MM.1S (cell line): ENCODE measurements at regions not wholly inside any gene's neighbourhood (a gene's known extent, or its start where the extent isn't known, plus 50 kb on each side); places are given as distances from the start of the nearest gene placed in this dataset.

Source experiments
- DNase-seq: peaks from one replicate; pipeline ENCODE4 v3.0.0-alpha.2; 2015
- H2AFZ ChIP-seq: fragments of 300-600 bp; sonication (generic); 2 replicates; pipeline ENCODE4 v1.6.0; 2016; ENCODE audit warnings: antibody characterized with exemption, low read length
- H3F3A ChIP-seq: fragments of 300-600 bp; sonication (generic); 2 replicates; pipeline ENCODE4 v1.6.1; 2016; ENCODE audit warnings: mild to moderate bottlenecking, antibody characterized with exemption, low read length, moderate library complexity, mixed read lengths; ENCODE audit not compliant: insufficient read depth
- H3K27ac ChIP-seq: fragments of 300-600 bp; sonication (generic); 2 replicates; pipeline ENCODE4 v1.5.1; 2016; ENCODE audit warnings: mild to moderate bottlenecking, low read length
- H3K27me3 ChIP-seq: fragments of 300-600 bp; sonication (generic); replicated peaks from 2 replicates; pipeline ENCODE4 v1.6.0; 2016; ENCODE audit warnings: low read length; ENCODE audit not compliant: insufficient read depth
- H3K36me3 ChIP-seq: fragments of 300-600 bp; sonication (generic); replicated peaks from 2 replicates; pipeline ENCODE4 v1.6.1; 2016; ENCODE audit warnings: mild to moderate bottlenecking, low read length, mixed read lengths; ENCODE audit not compliant: insufficient read depth
- H3K4me1 ChIP-seq: fragments of 300-600 bp; sonication (generic); 2 replicates; pipeline ENCODE4 v1.6.1; 2016; ENCODE audit warnings: low read length, mixed read lengths
- H3K4me2 ChIP-seq: fragments of 300-600 bp; sonication (generic); 2 replicates; pipeline ENCODE4 v1.6.0; 2016; ENCODE audit warnings: low read depth, low read length
- H3K4me3 ChIP-seq: fragments of 300-600 bp; sonication (generic); 2 replicates; pipeline ENCODE4 v1.5.1; 2016; ENCODE audit warnings: low read length, mixed read lengths
- H3K79me2 ChIP-seq: fragments of 300-600 bp; sonication (generic); 2 replicates; pipeline ENCODE4 v1.6.1; 2016; ENCODE audit warnings: mixed run types, low read length, mixed read lengths
- H3K9ac ChIP-seq: fragments of 300-600 bp; sonication (generic); 2 replicates; pipeline ENCODE4 v1.6.1; 2016; ENCODE audit warnings: low read length, mixed read lengths
- H3K9me2 ChIP-seq: fragments of 300-600 bp; sonication (generic); replicated peaks from 2 replicates; pipeline ENCODE4 v1.6.1; 2016; ENCODE audit warnings: mild to moderate bottlenecking, low read length, mixed read lengths; ENCODE audit not compliant: insufficient read depth
- H3K9me3 ChIP-seq: fragments of 300-600 bp; sonication (generic); replicated peaks from 2 replicates; pipeline ENCODE4 v1.6.1; 2016; ENCODE audit warnings: mild to moderate bottlenecking, low read length, mixed read lengths; ENCODE audit not compliant: insufficient read depth
- H4K20me1 ChIP-seq: fragments of 300-600 bp; sonication (generic); 2 replicates; pipeline ENCODE4 v1.6.1; 2016; ENCODE audit warnings: mild to moderate bottlenecking, low read length, moderate library complexity, mixed read lengths; ENCODE audit not compliant: insufficient read depth
- CTCF ChIP-seq: fragments of 300-600 bp; sonication (generic); IDR thresholded peaks from 2 replicates; pipeline ENCODE4 v1.5.1; 2016; ENCODE audit warnings: antibody characterized with exemption, low read length, mixed read lengths
- EZH2 ChIP-seq: fragments of 300-600 bp; sonication (generic); optimal IDR thresholded peaks from 2 replicates; pipeline ENCODE3; 2017; ENCODE audit warnings: low read depth, mild to moderate bottlenecking, antibody characterized with exemption, low read length, mixed read lengths
- EZH2phosphoT487 ChIP-seq: fragments of 300-600 bp; sonication (generic); IDR thresholded peaks from 2 replicates; pipeline ENCODE4 v1.6.1; 2018; ENCODE audit warnings: antibody characterized with exemption, low read length

GRCh38 chr6:170210651-170211403 is 80.1 kb downstream of the DLL1 start:
- Histone ChIP-seq H3K4me2 (no peak overlapping the region), H3K79me2 (no peaks in the 10 kb centered on the region), H3F3A (no peaks in the 10 kb centered on the region), H3K36me3 (no peaks in the 10 kb centered on the region), H4K20me1 (no peaks in the 10 kb centered on the region), H3K9me3 (no peaks in the 10 kb centered on the region), H3K4me1 (no peaks in the 10 kb centered on the region), H3K4me3 (no peak overlapping the region), H3K27ac (no peak overlapping the region), H3K9me2 (no peaks in the 10 kb centered on the region), H2AFZ (no peak overlapping the region), H3K9ac (no peak overlapping the region), H3K27me3 (no peaks in the 10 kb centered on the region)
- no peak for DNase-seq
- TF ChIP-seq EZH2phosphoT487 (no peak), EZH2 (no peak), CTCF (no peak)

GRCh38 chr6:170210026-170210390 is 80.9 kb downstream of the DLL1 start:
- Histone ChIP-seq H3K27ac (no peak overlapping the region), H3K9me2 (no peaks in the 10 kb centered on the region)
- DNase-seq, result no peak

GRCh38 chr6:170209354-170210025 is 81.4 kb downstream of the DLL1 start:
- no peaks in the 10 kb centered on the region for H3F3A ChIP-seq
- H3K27me3 ChIP-seq, result no peaks in the 10 kb centered on the region
- no peak overlapping the region for H3K4me2 ChIP-seq
- H3K4me1 ChIP-seq, result no peaks in the 10 kb centered on the region
- no peak overlapping the region for H3K9ac ChIP-seq
- H2AFZ ChIP-seq, result no peak overlapping the region
- no peaks in the 10 kb centered on the region for H3K36me3 ChIP-seq
- no peaks in the 10 kb centered on the region for H3K9me3 ChIP-seq
- no peaks in the 10 kb centered on the region for H3K79me2 ChIP-seq
- DNase-seq, result no peak
- H3K9me2 ChIP-seq, result no peaks in the 10 kb centered on the region
- no peaks in the 10 kb centered on the region for H4K20me1 ChIP-seq
- no peak overlapping the region for H3K4me3 ChIP-seq
- no peak for TF ChIP-seq CTCF
- TF ChIP-seq EZH2, result no peak
- TF ChIP-seq EZH2phosphoT487, result no peak
- no peak overlapping the region for H3K27ac ChIP-seq

More at GRCh38 chr6:170210026-170210390, 80.9 kb downstream of the DLL1 start:
- no peaks in the 10 kb centered on the region for H3K79me2 ChIP-seq
- H3K4me1 ChIP-seq, result no peaks in the 10 kb centered on the region
- H3K4me3 ChIP-seq, result no peak overlapping the region
- TF ChIP-seq EZH2phosphoT487 (no peak), CTCF (no peak), EZH2 (no peak)
- H2AFZ ChIP-seq, result no peak overlapping the region
- H3K9me3 ChIP-seq, result no peaks in the 10 kb centered on the region
- H3K27me3 ChIP-seq, result no peaks in the 10 kb centered on the region
- H3K36me3 ChIP-seq, result no peaks in the 10 kb centered on the region
- H3K4me2 ChIP-seq, result no peak overlapping the region
- no peak overlapping the region for H3K9ac ChIP-seq
- no peaks in the 10 kb centered on the region for H3F3A ChIP-seq
- no peaks in the 10 kb centered on the region for H4K20me1 ChIP-seq
